ENCODE measurements at regions not wholly inside any gene's neighbourhood (a gene's known extent, or its start where the extent isn't known, plus 50 kb on each side); places are given as distances from the start of the nearest gene placed in this dataset.
"Not testable (repeated sequence)": the region's sequence is repeated elsewhere in the genome, so short reads cannot be mapped to it uniquely, and the experiment has no call there.

DNA sequence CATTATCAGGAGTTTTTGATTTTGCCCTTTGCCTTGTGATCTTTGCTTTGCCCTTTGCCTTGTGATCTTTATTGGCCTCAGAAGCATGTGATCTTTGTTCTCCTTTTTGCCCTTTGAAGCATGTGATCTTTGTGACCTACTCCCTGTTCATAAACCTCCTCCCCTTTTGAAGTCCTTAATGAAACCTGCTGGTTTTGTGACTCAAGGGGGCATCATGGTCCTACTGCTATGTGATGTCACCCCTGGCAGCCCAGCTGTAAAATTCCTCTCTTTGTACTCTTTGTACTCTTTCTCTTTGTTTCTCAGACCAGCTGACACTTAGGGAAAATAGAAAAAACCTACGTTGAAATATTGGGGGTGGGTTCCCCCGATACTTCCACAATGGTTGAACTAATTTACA lies 356.1 kb upstream of the NRP1 start:
- TF ChIP-seq, protein P1, sequence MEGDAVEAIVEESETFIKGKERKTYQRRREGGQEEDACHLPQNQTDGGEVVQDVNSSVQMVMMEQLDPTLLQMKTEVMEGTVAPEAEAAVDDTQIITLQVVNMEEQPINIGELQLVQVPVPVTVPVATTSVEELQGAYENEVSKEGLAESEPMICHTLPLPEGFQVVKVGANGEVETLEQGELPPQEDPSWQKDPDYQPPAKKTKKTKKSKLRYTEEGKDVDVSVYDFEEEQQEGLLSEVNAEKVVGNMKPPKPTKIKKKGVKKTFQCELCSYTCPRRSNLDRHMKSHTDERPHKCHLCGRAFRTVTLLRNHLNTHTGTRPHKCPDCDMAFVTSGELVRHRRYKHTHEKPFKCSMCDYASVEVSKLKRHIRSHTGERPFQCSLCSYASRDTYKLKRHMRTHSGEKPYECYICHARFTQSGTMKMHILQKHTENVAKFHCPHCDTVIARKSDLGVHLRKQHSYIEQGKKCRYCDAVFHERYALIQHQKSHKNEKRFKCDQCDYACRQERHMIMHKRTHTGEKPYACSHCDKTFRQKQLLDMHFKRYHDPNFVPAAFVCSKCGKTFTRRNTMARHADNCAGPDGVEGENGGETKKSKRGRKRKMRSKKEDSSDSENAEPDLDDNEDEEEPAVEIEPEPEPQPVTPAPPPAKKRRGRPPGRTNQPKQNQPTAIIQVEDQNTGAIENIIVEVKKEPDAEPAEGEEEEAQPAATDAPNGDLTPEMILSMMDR (IDR thresholded peaks at IDR 0.05): not testable (repeated sequence)
- not testable (repeated sequence) for TF ChIP-seq POLR2A (IDR thresholded peaks at IDR 0.05)
